Rectal smooth muscle tissue (tissue), 1 donor: ENCODE measurements at regions not wholly inside any gene's neighbourhood (a gene's known extent, or its start where the extent isn't known, plus 50 kb on each side); places are given as distances from the start of the nearest gene placed in this dataset.

Experiments
- H3K27ac ChIP-seq: one replicate; pipeline ENCODE4 v1.7.0; 2013; ENCODE audit warnings: low read depth, low read length, inconsistent platforms
- H3K27me3 ChIP-seq: one replicate; pipeline ENCODE4 v1.7.0; 2013; ENCODE audit warnings: low read length; ENCODE audit not compliant: control insufficient read depth, insufficient read depth
- H3K36me3 ChIP-seq: one replicate; pipeline ENCODE4 v1.7.0; 2013; ENCODE audit warnings: low read length; ENCODE audit not compliant: control insufficient read depth, insufficient read depth
- H3K4me1 ChIP-seq: one replicate; pipeline ENCODE4 v1.7.0; 2013; ENCODE audit warnings: low read length; ENCODE audit not compliant: control insufficient read depth, insufficient read depth
- H3K4me3 ChIP-seq: one replicate; pipeline ENCODE4 v1.7.0; 2013; ENCODE audit warnings: low read length
- H3K9ac ChIP-seq: one replicate; pipeline ENCODE4 v1.7.0; 2013; ENCODE audit warnings: low read length

DNA sequence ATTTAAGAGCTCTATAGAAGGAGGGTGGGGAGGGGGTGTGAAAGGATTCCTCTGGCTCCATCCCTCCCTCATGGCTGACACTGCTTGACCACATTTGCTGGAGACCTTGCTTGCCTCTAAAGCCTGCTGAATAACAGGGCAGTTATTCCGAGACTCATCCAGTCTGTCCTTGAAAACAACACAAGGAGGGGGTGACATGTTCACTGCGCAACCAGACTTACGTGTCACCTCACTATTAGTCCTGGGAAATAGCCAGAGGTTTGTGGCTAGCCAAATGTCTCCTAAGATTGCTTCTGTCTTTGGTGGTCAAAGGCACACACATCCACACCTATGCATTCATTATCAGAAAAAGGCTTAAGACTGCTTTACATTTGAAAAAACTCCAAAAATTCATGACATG is 256.2 kb upstream of the SKOR2 start:
- Histone ChIP-seq H3K4me1 (no peaks in the 10 kb centered on the region), H3K27me3 (no peaks in the 10 kb centered on the region), H3K9ac (no peak overlapping the region), H3K4me3 (no peak overlapping the region), H3K27ac (no peak overlapping the region), H3K36me3 (no peaks in the 10 kb centered on the region)

DNA sequence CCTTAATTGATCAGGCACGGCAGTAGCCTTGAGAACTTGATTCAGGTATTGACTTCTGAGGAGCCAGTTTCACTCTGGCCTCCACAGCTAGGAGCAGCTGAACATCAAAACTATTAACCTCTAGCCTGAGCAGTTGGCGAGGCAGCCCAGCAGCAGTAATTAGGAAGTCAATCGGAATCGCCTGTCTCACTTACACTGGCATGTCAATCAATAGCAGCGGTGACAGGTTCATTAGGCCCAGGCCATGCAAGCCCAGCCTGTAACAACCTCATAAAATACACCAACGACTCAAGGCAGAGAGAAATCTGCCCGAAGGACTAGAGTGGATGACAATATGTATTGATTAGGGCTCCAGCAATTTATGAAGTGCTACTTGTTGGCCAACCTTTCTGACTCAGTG is 255.4 kb upstream of the SKOR2 start:
- no peak overlapping the region for H3K27ac ChIP-seq
- H3K4me3 ChIP-seq: no peak overlapping the region
- no peak overlapping the region for H3K9ac ChIP-seq
- H3K27me3 ChIP-seq: no peaks in the 10 kb centered on the region
- H3K36me3 ChIP-seq: no peaks in the 10 kb centered on the region
- no peaks in the 10 kb centered on the region for H3K4me1 ChIP-seq

GRCh38 chr18:47501946-47502345 is 250.5 kb upstream of the SKOR2 start:
- Histone ChIP-seq H3K27ac (no peak overlapping the region), H3K4me1 (no peaks in the 10 kb centered on the region), H3K9ac (no peak overlapping the region), H3K27me3 (no peaks in the 10 kb centered on the region), H3K4me3 (no peak overlapping the region), H3K36me3 (no peaks in the 10 kb centered on the region)

GRCh38 chr18:47500930-47501329 is 249.5 kb upstream of the SKOR2 start:
- H3K4me1 ChIP-seq: no peaks in the 10 kb centered on the region
- no peaks in the 10 kb centered on the region for H3K27me3 ChIP-seq
- H3K27ac ChIP-seq: no peak overlapping the region
- no peak overlapping the region for H3K4me3 ChIP-seq
- H3K36me3 ChIP-seq: no peaks in the 10 kb centered on the region
- H3K9ac ChIP-seq: no peak overlapping the region

- no peak overlapping the region for H3K9ac ChIP-seq
- no peak overlapping the region for H3K4me3 ChIP-seq
- no peaks in the 10 kb centered on the region for H3K27me3 ChIP-seq
- no peak overlapping the region for H3K27ac ChIP-seq
- H3K4me1 ChIP-seq: no peaks in the 10 kb centered on the region
- H3K36me3 ChIP-seq: no peaks in the 10 kb centered on the region
These were observed 241.2 kb upstream of the SKOR2 start for GRCh38 chr18:47492691-47493090.

- no peak overlapping the region for H3K4me3 ChIP-seq
- H3K27ac ChIP-seq: no peak overlapping the region
- H3K4me1 ChIP-seq: no peaks in the 10 kb centered on the region
- no peaks in the 10 kb centered on the region for H3K36me3 ChIP-seq
- no peaks in the 10 kb centered on the region for H3K27me3 ChIP-seq
- H3K9ac ChIP-seq: no peak overlapping the region
These were observed 239.4 kb upstream of the SKOR2 start for GRCh38 chr18:47490882-47491281.

DNA sequence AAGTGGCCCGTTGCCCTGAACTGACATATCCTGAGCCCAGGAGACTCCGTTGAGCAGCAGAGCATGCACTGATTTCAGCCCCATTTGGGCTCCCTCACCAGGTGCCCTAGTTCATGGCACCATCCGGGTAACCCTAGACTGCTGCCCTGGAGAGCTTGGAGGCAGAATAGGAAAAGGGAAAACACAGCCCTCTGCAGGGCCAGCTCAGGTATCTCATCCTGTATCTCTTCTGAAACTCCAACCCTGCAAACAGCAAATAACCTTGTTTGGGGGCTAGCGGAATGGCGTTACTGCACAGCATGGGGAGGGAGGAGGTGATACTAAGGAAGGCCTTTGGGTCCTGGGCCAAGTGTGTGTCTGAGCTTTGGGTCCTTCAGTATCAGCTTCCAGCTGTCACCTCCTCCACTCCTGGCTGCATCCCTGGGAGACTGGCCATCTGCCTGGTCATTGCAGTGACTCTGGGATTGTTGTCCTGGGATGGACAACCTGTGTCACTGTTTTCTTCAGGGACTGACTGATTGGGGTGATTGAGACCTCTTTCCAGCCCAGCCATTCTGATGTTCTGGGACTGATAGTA is 233.8 kb upstream of the SKOR2 start:
- Histone ChIP-seq H3K4me1 (no peaks in the 10 kb centered on the region), H3K9ac (no peak overlapping the region), H3K36me3 (no peaks in the 10 kb centered on the region), H3K27me3 (no peaks in the 10 kb centered on the region), H3K27ac (no peak overlapping the region), H3K4me3 (no peak overlapping the region)

DNA sequence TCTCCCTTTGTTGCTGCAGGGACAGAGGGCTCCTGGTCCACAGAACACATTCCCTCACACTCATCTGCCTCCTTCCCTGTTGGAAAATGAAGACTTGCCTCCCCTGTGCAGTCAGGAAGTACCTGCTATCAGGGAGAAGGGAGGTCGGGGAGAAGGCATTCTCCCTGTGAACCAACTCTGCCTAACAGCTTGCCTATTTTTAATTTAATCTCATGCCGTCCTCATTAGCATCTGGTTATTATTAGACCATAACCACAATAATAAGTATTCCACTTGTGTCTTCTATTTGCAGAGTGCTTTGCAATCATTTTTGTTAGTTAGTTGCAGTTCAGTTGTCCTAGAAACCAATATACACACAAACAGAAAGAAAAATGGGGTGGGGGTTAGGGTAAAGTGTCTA is 232.6 kb upstream of the SKOR2 start:
- Histone ChIP-seq H3K4me1 (no peaks in the 10 kb centered on the region), H3K36me3 (no peaks in the 10 kb centered on the region), H3K27ac (no peak overlapping the region), H3K4me3 (no peak overlapping the region), H3K9ac (no peak overlapping the region), H3K27me3 (no peaks in the 10 kb centered on the region)

DNA sequence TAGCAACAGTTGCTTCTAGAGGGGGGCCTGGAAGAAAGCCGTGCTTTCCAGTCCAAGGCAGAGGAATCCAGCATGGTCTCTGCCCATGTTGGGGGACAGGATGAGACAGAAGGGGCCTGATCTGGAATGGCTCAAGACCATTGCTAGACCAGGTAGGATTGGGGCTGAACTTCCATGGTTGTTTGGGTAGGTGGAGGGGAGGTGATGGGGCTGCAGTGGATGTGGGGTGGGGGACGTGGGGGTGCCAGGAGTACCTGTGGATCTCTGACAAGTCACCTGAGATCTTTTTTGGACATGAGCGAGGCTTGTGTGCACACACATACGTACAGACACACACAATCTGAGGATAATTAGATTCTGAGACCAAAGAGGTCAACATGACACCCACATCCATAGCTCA is 228.7 kb upstream of the SKOR2 start:
- H3K4me3 ChIP-seq: no peak overlapping the region
- no peak overlapping the region for H3K9ac ChIP-seq
- no peak overlapping the region for H3K27ac ChIP-seq
- no peaks in the 10 kb centered on the region for H3K4me1 ChIP-seq
- H3K27me3 ChIP-seq: no peaks in the 10 kb centered on the region
- no peaks in the 10 kb centered on the region for H3K36me3 ChIP-seq

DNA sequence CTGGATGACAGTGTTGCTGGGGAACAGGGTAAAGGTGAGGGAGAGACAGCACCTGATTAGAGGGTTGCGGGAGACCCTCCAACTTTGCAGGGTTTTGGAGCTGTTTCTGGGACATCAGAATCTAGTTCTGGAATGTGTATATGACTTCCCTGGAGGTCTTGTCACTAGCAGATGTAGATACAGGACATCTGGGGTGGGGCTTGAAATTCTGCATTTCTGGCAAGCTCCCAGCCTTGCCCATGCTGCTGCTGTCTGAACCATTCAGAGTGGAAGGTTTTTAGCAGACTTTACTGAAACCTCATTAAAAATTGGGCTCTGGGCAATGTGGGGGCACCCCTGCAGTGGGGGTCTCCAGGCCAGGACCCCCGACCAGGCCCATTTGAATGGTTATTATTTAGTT is 220.3 kb upstream of the SKOR2 start:
- Histone ChIP-seq H3K9ac (no peak overlapping the region), H3K4me3 (no peak overlapping the region), H3K4me1 (no peaks in the 10 kb centered on the region), H3K27me3 (no peaks in the 10 kb centered on the region), H3K36me3 (no peaks in the 10 kb centered on the region), H3K27ac (no peak overlapping the region)

DNA sequence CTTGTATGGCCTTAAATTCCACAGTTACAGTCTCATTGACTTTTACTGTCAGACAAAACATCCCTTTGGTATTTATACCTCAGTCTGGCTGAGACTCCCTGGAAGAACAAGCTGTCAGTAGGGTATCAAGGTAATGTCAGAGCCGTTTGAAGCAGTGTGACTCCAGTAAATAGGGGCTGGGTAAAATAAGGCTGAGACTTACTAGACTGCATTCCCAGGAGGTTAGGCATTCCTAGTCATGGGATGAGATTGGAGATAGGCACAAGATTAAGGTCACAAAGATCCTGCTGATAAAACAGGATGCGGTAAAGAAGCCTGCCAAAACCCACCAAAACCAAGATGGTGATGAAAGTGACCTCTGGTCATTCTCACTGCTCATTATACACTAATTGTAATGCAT is 219.5 kb upstream of the SKOR2 start:
- Histone ChIP-seq H3K4me3 (no peak overlapping the region), H3K4me1 (no peaks in the 10 kb centered on the region), H3K36me3 (no peaks in the 10 kb centered on the region), H3K27me3 (no peaks in the 10 kb centered on the region), H3K27ac (no peak overlapping the region), H3K9ac (no peak overlapping the region)

DNA sequence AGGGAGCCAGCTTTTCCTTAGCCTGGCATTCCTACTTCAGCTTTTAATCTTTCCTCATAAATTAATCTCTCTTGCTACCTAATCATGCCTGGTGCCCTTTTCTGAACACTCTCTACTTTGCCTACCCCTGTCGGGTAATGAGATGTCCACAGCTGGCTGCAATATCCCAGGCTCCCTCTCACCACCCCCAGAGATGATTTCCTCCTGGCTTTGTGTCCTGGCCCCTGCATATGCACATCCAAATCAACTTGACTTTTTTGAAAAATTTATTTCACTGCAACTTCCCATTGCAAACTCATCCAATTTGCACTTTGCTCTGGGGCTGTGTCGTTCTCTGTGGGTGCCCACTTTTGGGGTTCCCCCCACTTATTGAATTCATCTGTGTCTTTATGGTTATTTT is 218.1 kb upstream of the SKOR2 start:
- no peak overlapping the region for H3K4me3 ChIP-seq
- H3K27me3 ChIP-seq: no peaks in the 10 kb centered on the region
- no peaks in the 10 kb centered on the region for H3K36me3 ChIP-seq
- no peak overlapping the region for H3K27ac ChIP-seq
- H3K9ac ChIP-seq: no peak overlapping the region
- H3K4me1 ChIP-seq: no peaks in the 10 kb centered on the region

- Histone ChIP-seq H3K27ac (no peak overlapping the region), H3K36me3 (no peaks in the 10 kb centered on the region), H3K27me3 (no peaks in the 10 kb centered on the region), H3K9ac (no peak overlapping the region), H3K4me1 (no peaks in the 10 kb centered on the region), H3K4me3 (no peak overlapping the region)
These were observed 210.5 kb upstream of the SKOR2 start for GRCh38 chr18:47461977-47462376.
